Osteocyte (in vitro differentiated cells): ENCODE measurements at regions not wholly inside any gene's neighbourhood (a gene's known extent, or its start where the extent isn't known, plus 50 kb on each side); places are given as distances from the start of the nearest gene placed in this dataset.

Experiments
- DNase-seq: peaks from one replicate; pipeline ENCODE4 v3.0.0; 2021; ENCODE audit warnings: mixed read lengths; ENCODE audit not compliant: unreplicated experiment; ENCODE audit errors: extremely low spot score
- H3K27ac Mint-ChIP-seq: one replicate; pipeline ENCODE4 v1.8.0; 2021; ENCODE audit warnings: mild to moderate bottlenecking, mixed read lengths; ENCODE audit not compliant: unreplicated experiment
- H3K27me3 Mint-ChIP-seq: one replicate; pipeline ENCODE4 v1.8.0; 2021; ENCODE audit warnings: mixed read lengths; ENCODE audit not compliant: unreplicated experiment
- H3K36me3 Mint-ChIP-seq: one replicate; pipeline ENCODE4 v1.8.0; 2021; ENCODE audit warnings: mixed read lengths; ENCODE audit not compliant: unreplicated experiment
- H3K4me1 Mint-ChIP-seq: one replicate; pipeline ENCODE4 v1.8.0; 2021; ENCODE audit warnings: mixed read lengths; ENCODE audit not compliant: unreplicated experiment
- H3K4me3 Mint-ChIP-seq: one replicate; pipeline ENCODE4 v1.8.0; 2021; ENCODE audit warnings: mild to moderate bottlenecking, moderate library complexity, mixed read lengths; ENCODE audit not compliant: unreplicated experiment
- H3K9me3 Mint-ChIP-seq: one replicate; pipeline ENCODE4 v1.8.0; 2021; ENCODE audit warnings: mixed read lengths; ENCODE audit not compliant: unreplicated experiment
- TF ChIP-seq, protein P1 (sequence below): fragments of 200-600 bp; sonication (generic); IDR thresholded peaks from 2 replicates; pipeline ENCODE4 v1.5.0; 2021; ENCODE audit warnings: antibody characterized with exemption, mild to moderate bottlenecking, moderate library complexity

DNA sequence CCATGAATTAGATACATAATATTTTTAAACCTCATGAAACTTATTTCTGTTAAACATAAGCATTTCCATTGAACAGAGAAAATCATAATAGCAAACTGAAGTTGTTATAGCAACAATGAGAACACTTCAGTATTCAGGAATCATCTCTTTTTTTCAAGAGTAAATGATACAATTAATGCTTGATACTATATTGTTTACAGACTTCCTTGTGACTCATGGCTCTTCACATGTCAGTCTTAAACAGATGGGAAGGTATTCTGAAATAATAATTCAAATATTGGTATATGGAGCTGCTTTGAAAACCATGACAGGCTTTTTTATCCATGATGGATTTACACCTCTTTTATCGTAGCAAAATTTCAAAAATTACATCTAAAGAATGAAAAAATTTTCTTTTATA, 226.5 kb upstream of the RBMS1 start:
- no peaks in the 10 kb centered on the region for H3K27me3 Mint-ChIP-seq
- DNase-seq: no peak
- TF ChIP-seq, protein P1, sequence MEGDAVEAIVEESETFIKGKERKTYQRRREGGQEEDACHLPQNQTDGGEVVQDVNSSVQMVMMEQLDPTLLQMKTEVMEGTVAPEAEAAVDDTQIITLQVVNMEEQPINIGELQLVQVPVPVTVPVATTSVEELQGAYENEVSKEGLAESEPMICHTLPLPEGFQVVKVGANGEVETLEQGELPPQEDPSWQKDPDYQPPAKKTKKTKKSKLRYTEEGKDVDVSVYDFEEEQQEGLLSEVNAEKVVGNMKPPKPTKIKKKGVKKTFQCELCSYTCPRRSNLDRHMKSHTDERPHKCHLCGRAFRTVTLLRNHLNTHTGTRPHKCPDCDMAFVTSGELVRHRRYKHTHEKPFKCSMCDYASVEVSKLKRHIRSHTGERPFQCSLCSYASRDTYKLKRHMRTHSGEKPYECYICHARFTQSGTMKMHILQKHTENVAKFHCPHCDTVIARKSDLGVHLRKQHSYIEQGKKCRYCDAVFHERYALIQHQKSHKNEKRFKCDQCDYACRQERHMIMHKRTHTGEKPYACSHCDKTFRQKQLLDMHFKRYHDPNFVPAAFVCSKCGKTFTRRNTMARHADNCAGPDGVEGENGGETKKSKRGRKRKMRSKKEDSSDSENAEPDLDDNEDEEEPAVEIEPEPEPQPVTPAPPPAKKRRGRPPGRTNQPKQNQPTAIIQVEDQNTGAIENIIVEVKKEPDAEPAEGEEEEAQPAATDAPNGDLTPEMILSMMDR: no peak
- H3K4me1 Mint-ChIP-seq: peaks cover 5% of the 10 kb centered on the region
- no peak overlapping the region for H3K27ac Mint-ChIP-seq
- no peaks in the 10 kb centered on the region for H3K36me3 Mint-ChIP-seq
- H3K4me3 Mint-ChIP-seq: no peak overlapping the region
- peaks cover 14% of the 10 kb centered on the region for H3K9me3 Mint-ChIP-seq

DNA sequence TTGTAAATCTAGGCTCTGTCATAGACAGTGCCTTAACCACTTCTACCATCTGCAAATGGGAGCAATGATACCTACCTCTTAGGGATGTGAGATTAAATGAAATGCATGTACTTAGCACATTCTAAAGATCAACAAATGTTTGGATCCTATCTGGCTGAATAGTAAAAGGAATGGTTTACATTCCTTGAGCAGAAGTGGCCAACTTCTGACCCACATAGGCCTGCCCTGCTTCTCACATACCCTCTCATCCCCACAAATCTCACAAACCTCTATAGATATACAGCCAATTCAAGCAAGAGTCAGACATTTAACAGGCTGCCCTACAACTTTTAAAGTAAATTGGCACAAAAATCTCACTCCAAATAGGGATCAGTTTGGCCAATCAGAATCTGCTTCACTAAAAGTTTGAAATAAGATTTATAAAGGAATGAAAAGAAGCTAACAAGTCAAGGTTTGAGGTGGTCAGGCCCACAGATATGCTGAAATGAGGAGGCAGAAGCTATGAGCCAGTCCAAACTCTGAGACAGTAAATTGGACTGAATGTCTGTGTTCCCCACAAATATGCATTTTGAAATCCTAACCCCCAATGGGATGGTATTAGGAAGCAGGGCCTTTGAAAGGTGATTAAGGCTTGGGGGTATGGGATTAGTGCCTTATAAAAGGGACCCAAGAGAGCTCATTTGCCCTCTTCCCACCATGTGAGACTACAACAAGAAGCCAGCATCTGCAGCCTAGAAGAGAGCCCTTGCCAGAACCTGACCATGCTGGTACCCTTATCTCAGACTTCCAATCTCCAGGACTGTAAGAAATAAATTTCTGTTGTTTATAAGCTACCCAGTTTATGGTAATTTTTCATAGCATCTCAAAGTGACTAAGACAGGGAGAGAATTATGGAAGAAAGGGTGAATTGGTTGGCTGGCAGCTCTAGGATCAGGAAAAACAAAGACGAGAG, 227.8 kb upstream of the RBMS1 start:
- Mint-ChIP-seq H3K9me3 (peaks cover 22% of the 10 kb centered on the region), H3K27ac (no peak overlapping the region), H3K4me3 (no peak overlapping the region), H3K4me1 (peaks cover 3% of the 10 kb centered on the region), H3K27me3 (no peaks in the 10 kb centered on the region), H3K36me3 (peaks cover 2% of the 10 kb centered on the region)
- TF ChIP-seq, protein P1: no peak
- no peak for DNase-seq

DNA sequence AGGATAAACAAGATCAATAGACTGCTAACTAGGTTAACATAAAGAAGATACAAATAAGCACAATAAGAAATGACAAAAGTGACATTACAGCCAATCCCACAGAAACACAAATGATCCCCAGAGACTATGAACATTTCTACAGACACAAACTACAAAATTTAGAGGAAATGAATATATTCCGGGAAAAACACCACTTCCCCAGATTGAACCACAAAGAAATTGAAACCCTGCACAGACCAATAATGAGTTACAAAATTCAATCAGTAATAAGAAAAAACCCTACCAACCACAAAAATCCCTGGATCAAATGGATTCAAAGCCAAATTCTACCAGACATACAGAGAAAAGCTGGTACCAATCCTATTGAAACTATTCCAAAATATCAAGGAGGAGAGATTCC, 232.4 kb upstream of the RBMS1 start:
- H3K4me3 Mint-ChIP-seq: no peak overlapping the region
- H3K4me1 Mint-ChIP-seq: peaks cover 12% of the 10 kb centered on the region
- no peak for DNase-seq
- H3K27me3 Mint-ChIP-seq: no peaks in the 10 kb centered on the region
- H3K27ac Mint-ChIP-seq: no peak overlapping the region
- peaks cover 2% of the 10 kb centered on the region for H3K36me3 Mint-ChIP-seq
- TF ChIP-seq, protein P1: no peak
- peaks cover 16% of the 10 kb centered on the region for H3K9me3 Mint-ChIP-seq

DNA sequence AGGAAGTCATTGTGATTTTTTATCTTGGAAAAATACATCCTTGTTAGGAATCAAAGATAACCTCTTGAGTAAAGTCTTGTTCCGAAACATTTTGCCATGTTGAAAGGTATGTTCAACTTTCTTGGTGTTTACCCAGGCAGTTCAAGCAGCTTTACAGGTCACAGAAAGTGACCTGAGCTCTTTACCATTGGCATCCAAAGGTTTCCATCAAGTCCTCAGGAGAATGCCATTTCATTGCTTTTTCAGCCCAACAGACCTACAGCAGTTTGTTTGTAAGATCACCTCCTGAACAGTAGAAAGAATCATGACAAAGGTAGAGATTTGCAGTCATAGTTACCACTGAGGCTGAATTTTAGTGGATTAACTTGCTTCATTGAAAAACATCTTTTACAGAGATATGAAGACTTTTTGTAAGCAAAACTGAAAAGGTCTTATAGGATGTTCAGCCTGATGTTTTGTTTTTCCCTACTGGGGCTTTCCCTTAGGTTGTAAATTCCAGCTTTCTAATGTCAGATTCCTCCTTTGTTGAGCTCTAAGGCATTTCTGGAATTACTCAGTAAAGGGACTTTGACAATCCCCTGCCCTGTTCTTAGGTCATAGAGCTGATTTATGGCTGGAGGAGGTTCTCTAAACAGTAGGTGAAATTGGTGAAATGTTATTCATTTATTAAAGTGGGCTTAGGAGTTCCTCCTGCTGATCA, 236.8 kb upstream of the RBMS1 start:
- Mint-ChIP-seq H3K4me3 (no peak overlapping the region), H3K4me1 (peaks cover 31% of the 10 kb centered on the region), H3K9me3 (peaks cover 27% of the 10 kb centered on the region), H3K27ac (peak overlapping the region; percentile 35), H3K27me3 (no peaks in the 10 kb centered on the region), H3K36me3 (peaks cover 4% of the 10 kb centered on the region)
- DNase-seq: no peak
- TF ChIP-seq, protein P1: no peak

DNA sequence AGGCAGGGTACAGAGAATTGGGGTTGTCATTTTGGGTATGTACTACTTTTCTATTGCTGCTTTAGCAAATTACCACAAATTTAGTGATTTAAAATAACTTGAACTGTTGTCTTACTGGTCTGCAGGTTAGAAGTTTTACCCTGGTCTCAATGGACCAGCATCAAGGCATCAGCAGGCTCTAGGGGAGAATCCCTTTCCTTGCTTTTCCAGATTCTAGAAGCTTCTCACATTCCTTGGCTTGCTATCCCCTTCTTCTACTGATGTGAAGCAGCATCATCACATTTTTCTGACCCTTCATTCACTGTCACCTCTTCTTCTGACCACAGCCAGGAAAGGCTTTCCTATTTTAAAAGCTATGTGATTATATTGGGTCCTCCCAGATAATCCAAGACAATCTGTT, 237.8 kb upstream of the RBMS1 start:
- no peak for DNase-seq
- Mint-ChIP-seq H3K9me3 (peaks cover 20% of the 10 kb centered on the region), H3K27ac (no peak overlapping the region), H3K27me3 (no peaks in the 10 kb centered on the region), H3K36me3 (peaks cover 2% of the 10 kb centered on the region), H3K4me3 (no peak overlapping the region), H3K4me1 (peaks cover 41% of the 10 kb centered on the region)
- TF ChIP-seq, protein P1: no peak
